HG02970 (cell line): ENCODE measurements at regions not wholly inside any gene's neighbourhood (a gene's known extent, or its start where the extent isn't known, plus 50 kb on each side); places are given as distances from the start of the nearest gene placed in this dataset.
"Not testable (repeated sequence)": the region's sequence is repeated elsewhere in the genome, so short reads cannot be mapped to it uniquely, and the experiment has no call there.

Experiments used
- ATAC-seq: cut with Tn5 transposase; IDR thresholded peaks from one replicate; pipeline ENCODE4 v1.9.1; 2021; ENCODE audit warnings: mild to moderate bottlenecking, moderate library complexity, moderate number of reproducible peaks; ENCODE audit not compliant: unreplicated experiment, low FRiP score

DNA sequence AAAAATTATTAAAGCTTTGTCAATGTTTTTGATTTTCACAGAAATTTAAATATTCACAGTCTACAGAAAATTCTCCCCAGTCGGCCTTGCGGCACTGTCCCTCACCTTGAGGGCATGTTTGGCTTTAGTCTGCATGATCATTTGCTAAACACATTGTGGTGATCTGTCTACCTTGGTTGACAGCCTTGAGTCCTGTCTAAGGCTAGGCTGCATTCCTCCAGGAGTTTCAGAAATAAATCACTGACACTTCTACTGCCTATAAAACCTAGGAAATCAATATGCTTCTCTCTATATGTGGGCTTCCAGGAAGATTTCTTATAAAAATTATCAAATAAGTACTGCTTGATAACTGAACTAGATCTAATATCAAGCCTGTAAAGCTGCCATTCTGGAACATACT lies 430.7 kb upstream of the GRM3 start:
- no peak for ATAC-seq

DNA sequence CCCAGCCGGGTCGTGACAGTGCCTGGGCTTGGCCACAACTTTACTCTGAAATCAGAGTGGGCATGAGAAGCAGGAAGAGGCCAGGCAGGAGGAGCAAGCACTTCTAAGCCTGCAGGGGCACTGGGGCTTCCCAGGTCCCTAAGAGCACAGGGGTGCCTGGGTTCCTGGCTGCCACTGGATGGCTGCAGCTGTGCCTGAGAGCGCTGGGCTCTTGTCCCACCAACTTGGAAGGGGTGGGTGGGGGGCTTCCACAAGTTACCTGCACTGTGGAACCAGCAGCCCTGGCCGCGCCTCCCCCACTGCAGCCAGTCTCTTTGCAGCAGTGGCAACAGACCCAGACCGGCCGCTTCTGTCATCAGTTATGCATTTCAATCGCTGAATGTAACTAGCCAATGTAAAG lies 434.7 kb upstream of the GRM3 start:
- no peak for ATAC-seq

DNA sequence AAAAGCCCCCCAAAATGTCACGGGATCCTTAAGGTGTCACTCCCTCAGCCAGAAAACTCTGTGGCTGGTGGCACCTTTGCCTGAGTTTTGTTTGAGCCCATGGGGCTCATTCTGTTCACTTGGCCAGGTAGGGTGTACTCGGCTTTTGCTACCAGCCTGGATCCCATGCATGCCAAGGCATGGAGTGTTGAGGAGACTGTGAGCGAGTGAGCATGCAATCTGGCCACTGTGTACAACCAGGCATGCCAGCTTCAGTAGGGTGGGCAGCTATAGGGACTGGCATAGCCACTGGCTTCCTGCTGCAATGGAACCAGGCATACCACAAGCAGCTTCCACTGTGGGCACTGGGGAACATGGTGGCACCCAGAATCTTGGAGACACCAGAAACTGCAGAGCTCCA lies 436.0 kb upstream of the GRM3 start:
- ATAC-seq: no peak

DNA sequence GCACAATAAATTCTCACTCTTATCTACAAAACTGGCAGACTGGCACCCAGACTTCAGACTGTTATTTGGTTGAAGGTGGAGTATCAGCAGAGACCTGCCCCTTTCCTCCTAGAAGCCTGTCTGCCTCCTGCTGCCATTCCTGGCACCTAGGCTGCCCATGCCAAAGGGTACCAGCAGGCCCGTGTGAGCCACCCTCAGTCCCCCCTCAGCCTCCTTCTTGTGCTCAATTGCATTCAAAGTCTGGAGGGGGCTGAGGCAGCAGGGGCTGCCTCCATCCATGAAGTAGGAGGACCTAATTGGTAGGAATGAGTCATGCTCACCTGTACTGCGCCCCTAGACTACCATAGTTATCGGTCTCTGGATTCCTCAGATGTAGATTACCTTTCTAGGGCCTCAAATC lies 440.9 kb upstream of the GRM3 start:
- no peak for ATAC-seq

DNA sequence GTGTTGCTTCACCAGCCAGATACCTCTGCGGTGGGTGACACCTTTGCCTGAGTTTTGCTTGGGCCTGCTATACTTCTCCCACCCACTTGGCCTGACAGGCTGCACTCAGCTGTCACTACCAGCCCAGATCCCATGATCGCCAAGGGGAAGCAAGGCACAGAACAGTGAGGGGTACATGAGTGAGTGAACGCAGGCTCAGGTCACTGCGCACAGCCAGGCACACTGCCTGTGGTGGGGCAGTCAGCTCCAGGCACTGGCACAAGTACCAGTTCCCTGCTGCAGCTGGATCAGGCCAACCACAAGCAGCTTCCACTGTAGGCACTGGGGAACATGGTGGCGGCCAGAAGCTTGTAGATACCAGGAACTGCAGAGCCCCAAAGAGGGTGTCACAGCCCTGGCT lies 441.9 kb upstream of the GRM3 start:
- ATAC-seq: no peak

DNA sequence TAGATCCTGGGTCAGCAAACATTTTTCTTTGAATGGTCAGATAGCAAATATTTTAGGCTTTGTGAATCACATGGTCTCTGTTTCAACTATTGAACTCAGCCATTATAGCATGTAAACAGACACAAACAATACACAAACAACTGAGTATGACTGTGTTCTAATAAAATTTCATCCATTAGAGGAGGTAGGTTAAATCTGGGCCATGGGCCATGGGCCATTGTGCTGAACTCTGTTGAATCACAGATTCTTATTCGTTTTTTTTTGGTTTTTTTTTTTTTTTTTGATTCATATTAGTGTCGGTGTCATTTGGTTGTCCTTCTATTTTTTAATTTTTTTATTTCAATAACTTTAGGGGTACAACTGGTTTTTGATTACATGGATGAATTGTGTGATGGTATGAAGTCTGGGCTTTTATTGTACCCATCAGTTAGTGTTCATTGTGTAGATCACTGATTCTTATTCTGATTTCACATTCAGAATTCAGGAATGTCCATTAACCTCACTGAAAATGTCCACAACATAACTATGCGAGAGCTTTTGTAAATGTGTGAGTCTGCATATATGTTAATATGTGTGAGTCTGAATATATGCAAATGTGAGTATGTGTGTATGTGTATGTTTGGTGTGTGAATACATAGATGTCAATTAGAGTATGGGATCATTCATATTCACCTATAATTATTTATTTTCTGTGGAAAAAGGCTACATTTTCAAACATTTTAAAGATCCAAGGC lies 443.7 kb upstream of the GRM3 start:
- ATAC-seq: no peak

DNA sequence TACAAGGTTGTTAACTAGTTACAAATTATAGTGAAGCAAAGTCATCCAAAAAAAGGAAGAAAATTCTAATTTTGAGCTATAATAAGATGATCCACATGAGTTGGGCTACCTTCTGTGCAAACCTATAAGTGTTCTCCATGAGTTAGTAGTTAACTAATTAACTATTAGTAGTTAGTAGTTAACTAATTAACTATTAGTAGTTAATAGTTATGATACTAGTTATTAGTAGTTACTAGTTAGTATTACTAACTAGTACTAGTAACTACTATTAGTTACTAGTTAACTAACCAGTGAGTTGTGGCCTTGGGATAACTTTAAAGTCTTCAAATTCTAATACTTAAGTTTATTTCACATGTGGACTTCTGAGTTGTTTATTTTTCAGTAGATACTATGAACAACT lies 453.4 kb upstream of the GRM3 start:
- no peak for ATAC-seq

DNA sequence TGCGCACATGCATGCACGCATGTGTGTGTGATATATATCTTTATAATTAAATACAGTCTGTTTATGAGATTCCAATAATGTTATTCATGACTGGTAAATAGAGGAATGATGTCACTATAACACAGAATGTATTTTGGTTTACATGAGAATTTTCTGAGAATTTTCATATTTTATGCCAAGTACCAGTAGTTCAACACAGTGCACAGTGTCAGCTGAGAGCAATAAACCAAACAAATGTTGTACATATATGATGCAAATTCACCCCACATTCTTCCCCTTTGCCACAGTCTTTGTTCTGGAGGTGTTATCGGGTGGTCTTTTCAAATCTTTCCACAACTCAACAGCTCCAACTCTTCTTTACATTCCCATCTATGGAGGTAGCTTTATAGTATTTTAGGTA lies 462.2 kb upstream of the GRM3 start:
- ATAC-seq: no peak

DNA sequence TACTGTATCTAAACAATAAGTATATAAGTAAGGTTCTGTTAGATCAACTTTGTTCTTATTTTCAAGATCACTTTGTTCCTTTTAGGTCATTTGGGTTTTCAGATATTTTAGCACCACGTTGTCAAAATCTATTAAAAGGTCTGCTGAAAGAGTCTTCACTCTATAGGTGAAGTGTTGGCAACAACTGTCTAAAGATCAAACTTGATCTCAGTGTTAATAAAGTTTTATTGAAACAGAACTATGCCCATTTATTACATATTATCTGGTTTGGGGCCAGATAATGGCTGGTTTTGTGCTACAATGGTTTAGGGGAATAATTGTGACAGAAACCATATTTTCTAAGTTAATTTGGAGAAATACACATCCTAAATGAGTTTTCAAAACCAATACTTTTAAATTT lies 478.9 kb upstream of the GRM3 start:
- no peak for ATAC-seq

DNA sequence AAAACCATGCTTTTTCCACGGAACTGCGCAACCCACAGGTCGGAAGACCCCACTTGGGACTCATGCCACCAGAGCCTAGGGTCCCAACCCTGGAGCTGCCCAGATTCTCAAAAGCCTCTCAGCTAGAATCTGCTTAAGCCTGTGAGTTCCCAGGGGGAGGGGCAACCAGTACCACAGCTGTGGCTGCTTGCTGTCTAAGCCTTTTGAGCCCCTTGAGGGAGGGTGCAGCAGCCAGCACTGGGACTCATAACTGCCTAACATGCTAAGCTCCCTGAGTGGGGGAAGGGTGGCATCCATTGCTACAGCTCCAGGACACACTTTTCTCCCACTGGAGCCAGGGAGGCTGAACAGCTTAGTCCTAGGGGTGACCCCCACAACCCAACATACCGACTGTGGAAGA lies 485.6 kb upstream of the GRM3 start:
- ATAC-seq: no peak

DNA sequence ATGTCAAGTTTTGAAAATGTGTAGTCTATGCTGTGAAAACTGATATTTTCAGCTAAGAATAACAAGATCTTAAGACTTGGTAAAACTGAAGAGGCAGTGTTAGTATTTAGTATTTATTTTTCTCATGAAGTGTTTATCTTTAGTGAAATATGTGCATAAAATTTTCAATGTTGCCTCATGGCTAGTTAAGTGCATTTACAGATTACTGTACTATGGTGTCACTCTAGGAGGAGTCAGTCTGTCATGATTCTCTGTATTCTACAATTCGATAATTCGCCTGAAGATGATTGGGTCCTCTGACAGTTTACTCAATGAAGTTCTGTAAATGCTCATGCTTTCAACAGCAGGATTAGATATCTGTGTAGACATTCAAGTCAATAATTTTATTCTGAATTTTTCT lies 488.1 kb upstream of the GRM3 start:
- ATAC-seq: no peak

DNA sequence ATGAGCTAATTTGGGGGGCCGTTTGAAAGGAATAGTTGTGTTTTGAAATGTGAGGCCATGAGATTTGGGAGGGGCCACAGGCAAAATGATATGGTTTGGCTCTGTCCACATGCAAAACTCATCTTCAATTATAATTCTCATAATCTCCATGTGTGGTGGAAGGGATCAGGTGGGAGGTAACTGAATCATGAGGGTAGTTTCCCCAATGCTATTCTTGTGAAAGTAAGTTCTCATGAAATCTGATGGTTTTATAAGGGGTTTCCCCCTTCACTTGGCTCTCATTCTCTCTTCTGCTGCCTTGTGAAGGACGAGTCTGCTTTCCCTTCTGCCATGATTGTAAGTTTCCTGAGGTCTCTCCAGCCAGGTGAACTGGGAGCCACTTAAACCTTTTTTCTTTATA lies 490.8 kb upstream of the GRM3 start:
- no peak for ATAC-seq

DNA sequence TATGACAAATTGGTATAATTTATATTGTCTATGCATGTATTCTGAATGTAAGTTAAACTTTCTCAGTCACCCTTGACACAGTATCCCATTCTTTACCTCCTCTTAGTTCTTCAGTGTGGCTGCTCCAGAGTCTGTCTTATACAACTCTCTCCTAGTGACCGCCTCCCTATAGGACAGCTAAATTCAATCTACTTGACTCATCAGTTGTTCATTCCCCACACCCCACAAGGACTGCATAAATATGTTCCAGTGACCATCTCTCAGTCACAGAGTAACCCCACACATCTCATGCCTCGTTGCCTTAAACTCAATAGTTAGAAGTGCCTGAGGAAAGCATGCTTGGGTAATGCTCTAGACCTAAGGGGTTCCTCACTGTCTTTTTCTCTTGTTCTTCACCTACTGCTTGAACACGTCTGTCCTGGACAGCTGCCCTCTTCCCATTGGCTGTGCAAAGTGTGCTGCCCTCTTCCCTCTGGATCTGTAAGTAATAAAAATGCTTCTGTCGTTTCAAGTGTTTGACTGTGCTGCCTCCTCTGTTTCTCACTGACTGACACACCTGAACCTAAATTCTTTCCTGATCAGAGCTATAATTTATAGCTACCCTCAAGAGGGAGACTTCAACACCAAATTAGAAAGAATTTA lies 494.6 kb upstream of the GRM3 start:
- ATAC-seq: no peak

DNA sequence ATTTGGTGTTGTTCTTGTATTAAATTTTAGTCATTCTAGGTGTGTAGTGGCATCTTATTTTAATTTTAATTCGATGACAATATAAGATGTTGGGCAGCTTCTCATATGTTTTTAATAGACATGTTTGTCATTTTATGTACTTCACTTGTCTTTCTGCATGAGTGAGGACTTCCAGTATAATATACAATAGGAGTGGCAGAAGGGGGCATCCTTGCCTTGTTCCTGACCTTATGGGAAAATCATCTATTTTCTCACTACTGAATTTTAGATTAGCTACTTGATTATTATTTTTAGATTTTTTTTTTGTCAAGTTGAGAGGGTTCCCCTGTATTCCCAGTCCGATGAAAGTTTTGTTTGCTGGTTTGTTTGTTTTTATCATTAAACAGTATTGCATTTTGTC lies 495.2 kb upstream of the GRM3 start:
- no peak for ATAC-seq

DNA sequence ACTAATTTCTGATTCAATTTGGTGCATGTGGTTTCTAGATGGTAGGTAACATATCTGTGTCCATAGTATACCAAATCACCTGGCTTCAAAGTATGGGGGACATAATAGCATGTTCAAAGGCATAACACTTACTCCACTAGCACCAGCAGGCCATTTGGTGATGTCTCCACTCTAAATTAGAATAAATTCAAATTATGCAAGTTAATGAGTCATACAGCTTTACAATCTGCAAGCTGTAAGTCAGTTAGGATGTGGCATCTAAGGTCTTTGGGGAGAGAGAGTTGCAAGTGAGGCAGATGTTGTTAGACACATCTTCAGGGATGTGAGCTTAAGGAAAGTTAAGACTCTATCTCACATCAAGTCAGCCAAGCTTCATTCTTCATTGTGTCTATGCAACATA lies 506.4 kb upstream of the GRM3 start:
- no peak for ATAC-seq

DNA sequence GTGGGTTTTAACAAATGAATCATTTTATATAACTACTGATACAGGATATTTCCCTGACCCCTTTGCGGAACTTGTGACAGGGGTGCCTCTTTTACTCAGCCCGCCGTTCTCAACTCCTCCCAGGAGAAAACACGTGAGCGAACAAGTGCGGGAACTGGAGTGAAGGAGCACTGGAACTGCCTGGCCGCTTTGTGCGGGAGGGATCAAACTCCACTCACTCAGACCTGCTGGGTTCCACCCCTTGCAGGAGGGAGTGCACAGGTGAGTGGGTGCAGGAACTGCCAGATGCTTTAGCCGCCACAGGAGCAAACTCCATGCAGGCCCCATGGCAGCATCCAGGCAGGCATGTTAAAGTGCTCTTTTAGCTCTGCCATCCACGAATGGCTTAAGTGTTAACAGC lies 513.4 kb upstream of the GRM3 start:
- ATAC-seq: no peak

DNA sequence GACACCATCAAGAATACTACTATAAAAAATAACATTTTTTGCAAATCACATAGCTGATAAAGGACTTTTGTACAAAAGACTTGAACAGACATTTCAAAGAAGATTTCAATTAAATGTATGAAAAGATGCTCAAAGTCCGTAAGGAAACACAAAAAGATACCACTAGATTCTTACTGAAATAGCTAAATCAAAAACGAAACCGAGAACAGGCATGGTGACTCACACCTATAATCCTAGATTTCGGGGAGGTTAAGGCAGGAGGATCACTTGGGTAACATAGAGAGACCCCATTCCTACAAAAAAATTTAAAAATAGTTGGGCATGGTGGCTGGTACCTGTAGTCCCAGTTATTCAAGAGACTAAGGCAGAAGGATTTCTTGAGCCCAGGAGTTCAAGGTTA lies 520.2 kb upstream of the GRM3 start:
- ATAC-seq: no peak

DNA sequence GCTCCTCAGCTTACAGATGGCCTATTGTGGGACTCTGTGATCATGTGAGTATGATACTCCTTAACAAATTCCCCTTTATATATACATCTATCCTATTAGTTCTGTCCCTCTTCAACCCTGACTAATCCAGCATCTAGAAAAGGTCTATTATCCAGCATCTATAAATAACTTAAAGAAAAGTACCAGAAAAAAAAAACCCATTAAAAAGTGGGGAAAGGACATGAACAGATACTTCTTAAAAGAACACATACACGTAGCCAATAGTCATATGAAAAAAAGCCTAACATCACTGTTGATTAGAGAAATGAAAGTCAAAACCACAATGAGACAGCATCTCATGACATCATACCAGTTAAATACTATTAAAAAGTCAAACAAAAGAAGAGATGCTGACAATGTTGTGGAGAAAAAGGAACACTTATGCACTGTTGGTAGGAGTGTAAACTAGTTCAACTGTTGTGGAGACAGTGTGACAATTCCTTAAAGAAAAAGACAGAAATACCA lies 549.5 kb upstream of the GRM3 start:
- no peak for ATAC-seq

DNA sequence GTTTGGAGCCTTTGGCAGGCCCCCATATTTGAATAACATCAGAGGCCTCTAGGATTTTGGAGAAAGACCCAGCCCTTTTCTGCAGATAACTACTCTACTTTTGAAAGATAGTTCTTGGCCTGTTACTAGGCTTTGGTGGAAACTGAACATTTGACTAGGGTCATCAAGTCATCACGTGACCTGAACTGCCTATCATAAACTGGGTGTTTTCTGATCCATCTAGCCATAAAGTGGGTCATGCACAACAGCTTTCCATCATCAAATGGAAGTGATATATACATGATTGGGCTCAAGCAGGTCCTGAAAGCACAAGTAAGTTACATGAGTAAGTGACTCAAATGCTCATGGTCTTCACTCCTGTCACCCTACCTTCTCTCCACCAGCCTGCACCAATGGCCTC lies 552.3 kb upstream of the GRM3 start:
- ATAC-seq: no peak

DNA sequence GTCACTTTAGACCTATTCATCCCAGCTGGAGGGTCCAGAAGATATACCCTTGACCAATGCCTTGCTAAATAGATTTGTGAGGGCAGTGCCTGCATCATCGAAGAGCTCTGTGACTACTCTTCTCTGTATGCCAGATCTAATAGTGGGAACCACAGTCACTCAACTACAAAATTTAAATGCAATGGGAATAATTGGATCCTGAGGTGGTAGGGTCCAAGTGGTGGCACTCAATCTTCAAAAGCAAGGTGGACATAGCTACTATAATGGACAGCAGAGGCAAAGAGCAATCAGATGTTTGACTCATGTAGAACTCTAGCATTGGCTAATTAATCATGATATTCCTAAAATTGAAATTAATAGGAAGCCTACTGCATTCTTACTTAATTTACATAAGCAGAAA lies 554.3 kb upstream of the GRM3 start:
- ATAC-seq: no peak

DNA sequence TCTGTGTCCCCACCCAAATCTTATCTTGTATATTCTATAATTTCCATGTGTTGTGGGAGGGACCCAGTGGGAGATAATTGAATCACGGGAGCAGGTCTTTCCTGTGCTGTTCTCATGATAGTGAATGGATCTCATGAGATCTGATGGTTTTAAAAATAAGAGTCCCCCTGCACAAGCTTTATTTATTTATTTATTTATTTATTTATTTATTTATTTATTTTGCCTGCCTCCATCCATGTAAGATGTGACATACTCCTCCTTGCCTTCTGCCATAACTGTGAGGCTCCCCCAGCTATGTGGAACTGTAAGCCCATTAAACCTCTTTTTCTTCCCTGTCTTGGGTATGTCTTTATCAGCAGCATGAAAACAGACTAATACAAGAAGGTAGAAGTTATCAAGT lies 579.1 kb upstream of the GRM3 start:
- ATAC-seq: not testable (repeated sequence)

DNA sequence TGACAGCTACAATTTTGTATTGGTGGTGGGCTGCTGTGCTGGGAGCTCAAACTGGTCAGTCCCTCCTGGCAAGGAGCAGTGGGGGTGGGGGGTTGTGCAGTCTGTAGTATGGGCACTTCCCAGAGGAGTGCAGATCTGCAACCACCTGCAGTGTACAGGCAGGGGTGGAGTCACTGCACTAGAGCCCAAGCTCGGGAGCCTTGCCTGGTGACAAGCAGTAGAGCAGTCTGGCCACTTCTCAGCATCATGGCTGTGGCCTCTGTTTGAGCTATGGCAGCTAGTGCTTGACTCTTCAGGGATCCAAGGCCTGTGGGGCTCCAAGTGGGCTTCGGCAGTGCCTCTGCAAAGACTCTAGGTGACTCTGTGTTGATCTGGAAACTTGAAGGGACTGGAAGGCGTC lies 585.1 kb upstream of the GRM3 start:
- no peak for ATAC-seq
